KMS-11 (cell line): ENCODE measurements at regions not wholly inside any gene's neighbourhood (a gene's known extent, or its start where the extent isn't known, plus 50 kb on each side); places are given as distances from the start of the nearest gene placed in this dataset.

Experiments used
- H2AFZ ChIP-seq: fragments of 200-600 bp; sonication (generic); 2 replicates; pipeline ENCODE4 v1.6.1; 2016; ENCODE audit warnings: antibody characterized with exemption, mixed run types, low read depth
- H3K27ac ChIP-seq: fragments of 200-600 bp; sonication (generic); 2 replicates; pipeline ENCODE4 v1.6.1; 2016; ENCODE audit warnings: mild to moderate bottlenecking, mixed run types
- H3K27me3 ChIP-seq: fragments of 200-600 bp; sonication (generic); 2 replicates; pipeline ENCODE4 v1.6.1; 2017; ENCODE audit warnings: mild to moderate bottlenecking, low read depth, mixed run types, moderate library complexity; ENCODE audit not compliant: insufficient read depth
- H3K36me3 ChIP-seq: fragments of 200-600 bp; sonication (generic); 2 replicates; pipeline ENCODE4 v1.6.1; 2017; ENCODE audit warnings: mild to moderate bottlenecking, mixed run types; ENCODE audit not compliant: insufficient read depth
- H3K4me1 ChIP-seq: fragments of 200-600 bp; sonication (generic); 2 replicates; pipeline ENCODE4 v1.6.1; 2016; ENCODE audit warnings: mild to moderate bottlenecking, low read depth, mixed run types; ENCODE audit not compliant: poor library complexity, severe bottlenecking
- H3K4me2 ChIP-seq: fragments of 200-600 bp; sonication (generic); 2 replicates; pipeline ENCODE4 v1.7.0; 2016; ENCODE audit warnings: mild to moderate bottlenecking, mixed run types
- H3K4me3 ChIP-seq: fragments of 200-600 bp; sonication (generic); IDR thresholded peaks from 2 replicates; pipeline ENCODE4 v1.6.1; 2017; ENCODE audit warnings: low read depth, low read length, mixed read lengths; ENCODE audit not compliant: insufficient read depth
- H3K79me2 ChIP-seq: fragments of 200-600 bp; sonication (generic); 2 replicates; pipeline ENCODE4 v1.6.1; 2016; ENCODE audit warnings: low read depth, mixed run types; ENCODE audit not compliant: insufficient read depth
- H3K9ac ChIP-seq: fragments of 200-600 bp; sonication (generic); 2 replicates; pipeline ENCODE4 v1.6.1; 2016; ENCODE audit warnings: mild to moderate bottlenecking, mixed run types
- H4K20me1 ChIP-seq: fragments of 200-600 bp; sonication (generic); 2 replicates; pipeline ENCODE4 v1.6.1; 2016; ENCODE audit warnings: mild to moderate bottlenecking, mixed run types; ENCODE audit not compliant: insufficient read depth
- TF ChIP-seq, protein P1 (sequence below): fragments of 200-600 bp; sonication (generic); conservative IDR thresholded peaks from 2 replicates; pipeline ENCODE4 v1.6.1; 2017; ENCODE audit warnings: low read depth, mild to moderate bottlenecking, antibody characterized with exemption, low read length, moderate library complexity, mixed read lengths

DNA sequence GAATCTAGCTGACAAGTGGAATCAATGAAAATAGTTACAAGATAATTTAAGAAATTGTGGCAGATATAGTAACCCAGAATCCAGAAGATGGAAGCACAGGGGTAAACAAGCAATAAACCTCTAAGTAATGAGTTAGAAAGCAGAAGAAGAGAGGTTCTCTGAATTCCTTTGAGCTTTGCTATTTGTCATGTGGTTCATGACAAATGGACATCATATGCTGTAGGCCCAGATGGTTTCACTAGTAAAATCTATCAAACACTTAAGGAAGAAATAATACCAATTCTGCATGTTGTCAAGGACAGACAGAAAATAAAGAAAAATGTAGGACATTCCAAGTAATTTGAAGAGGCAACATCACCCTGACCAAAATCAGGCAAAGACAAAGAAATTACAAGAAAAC is 480.8 kb upstream of the INTU start:
- H3K4me1 ChIP-seq = no peaks in the 10 kb centered on the region
- H3K9ac ChIP-seq = no peak overlapping the region
- no peaks in the 10 kb centered on the region for H4K20me1 ChIP-seq
- no peak overlapping the region for H2AFZ ChIP-seq
- TF ChIP-seq, protein P1, sequence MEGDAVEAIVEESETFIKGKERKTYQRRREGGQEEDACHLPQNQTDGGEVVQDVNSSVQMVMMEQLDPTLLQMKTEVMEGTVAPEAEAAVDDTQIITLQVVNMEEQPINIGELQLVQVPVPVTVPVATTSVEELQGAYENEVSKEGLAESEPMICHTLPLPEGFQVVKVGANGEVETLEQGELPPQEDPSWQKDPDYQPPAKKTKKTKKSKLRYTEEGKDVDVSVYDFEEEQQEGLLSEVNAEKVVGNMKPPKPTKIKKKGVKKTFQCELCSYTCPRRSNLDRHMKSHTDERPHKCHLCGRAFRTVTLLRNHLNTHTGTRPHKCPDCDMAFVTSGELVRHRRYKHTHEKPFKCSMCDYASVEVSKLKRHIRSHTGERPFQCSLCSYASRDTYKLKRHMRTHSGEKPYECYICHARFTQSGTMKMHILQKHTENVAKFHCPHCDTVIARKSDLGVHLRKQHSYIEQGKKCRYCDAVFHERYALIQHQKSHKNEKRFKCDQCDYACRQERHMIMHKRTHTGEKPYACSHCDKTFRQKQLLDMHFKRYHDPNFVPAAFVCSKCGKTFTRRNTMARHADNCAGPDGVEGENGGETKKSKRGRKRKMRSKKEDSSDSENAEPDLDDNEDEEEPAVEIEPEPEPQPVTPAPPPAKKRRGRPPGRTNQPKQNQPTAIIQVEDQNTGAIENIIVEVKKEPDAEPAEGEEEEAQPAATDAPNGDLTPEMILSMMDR = no peak
- H3K4me3 ChIP-seq = no peak overlapping the region
- H3K36me3 ChIP-seq = no peaks in the 10 kb centered on the region
- no peaks in the 10 kb centered on the region for H3K27me3 ChIP-seq
- no peak overlapping the region for H3K4me2 ChIP-seq
- no peak overlapping the region for H3K27ac ChIP-seq
- no peaks in the 10 kb centered on the region for H3K79me2 ChIP-seq

DNA sequence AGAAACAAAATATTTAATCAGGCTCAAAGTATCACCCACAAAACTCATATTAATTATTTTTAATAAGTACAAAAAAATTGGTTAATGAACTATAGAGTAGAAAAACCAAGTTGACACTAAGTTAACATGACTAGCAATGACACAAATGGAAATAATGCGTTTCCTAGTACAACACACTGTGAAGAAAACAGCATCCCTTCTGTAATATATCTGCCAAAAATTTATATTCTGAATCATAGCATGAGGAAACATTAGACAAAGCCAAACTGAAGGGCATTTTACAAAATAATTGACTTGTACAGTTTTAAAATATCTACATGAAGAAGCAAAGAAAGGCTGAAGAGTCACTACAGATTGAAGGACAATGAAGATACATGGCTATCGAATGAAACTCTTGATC is 477.6 kb upstream of the INTU start:
- H3K4me1 ChIP-seq = no peaks in the 10 kb centered on the region
- H3K4me3 ChIP-seq = no peak overlapping the region
- TF ChIP-seq, protein P1 = no peak
- no peaks in the 10 kb centered on the region for H4K20me1 ChIP-seq
- H3K9ac ChIP-seq = no peak overlapping the region
- no peak overlapping the region for H2AFZ ChIP-seq
- no peaks in the 10 kb centered on the region for H3K79me2 ChIP-seq
- H3K27ac ChIP-seq = no peak overlapping the region
- no peaks in the 10 kb centered on the region for H3K36me3 ChIP-seq
- no peak overlapping the region for H3K4me2 ChIP-seq
- no peaks in the 10 kb centered on the region for H3K27me3 ChIP-seq

DNA sequence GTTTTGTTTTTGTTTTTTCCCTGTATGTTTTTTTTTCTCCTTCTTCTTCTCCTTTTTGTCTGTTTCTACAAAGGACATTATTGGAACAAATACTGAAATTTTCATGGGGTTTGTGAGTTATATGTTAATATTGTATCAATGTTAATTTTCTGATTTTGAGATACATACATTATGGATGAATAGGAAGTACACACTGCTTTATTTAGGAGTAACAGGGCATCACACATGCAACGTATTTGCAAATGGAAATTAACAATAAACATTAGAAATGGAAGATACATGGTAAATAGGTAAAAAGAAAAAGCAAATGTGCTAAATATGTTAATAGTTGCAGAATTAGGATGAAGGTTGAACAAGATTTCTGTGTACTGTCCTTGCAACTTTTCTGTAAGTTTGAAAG is 477.2 kb upstream of the INTU start:
- H3K27me3 ChIP-seq = no peaks in the 10 kb centered on the region
- H3K79me2 ChIP-seq = no peaks in the 10 kb centered on the region
- TF ChIP-seq, protein P1 = no peak
- no peaks in the 10 kb centered on the region for H3K36me3 ChIP-seq
- no peaks in the 10 kb centered on the region for H3K4me1 ChIP-seq
- H3K9ac ChIP-seq = no peak overlapping the region
- H3K27ac ChIP-seq = no peak overlapping the region
- no peak overlapping the region for H3K4me2 ChIP-seq
- no peak overlapping the region for H2AFZ ChIP-seq
- H4K20me1 ChIP-seq = no peaks in the 10 kb centered on the region
- H3K4me3 ChIP-seq = no peak overlapping the region

DNA sequence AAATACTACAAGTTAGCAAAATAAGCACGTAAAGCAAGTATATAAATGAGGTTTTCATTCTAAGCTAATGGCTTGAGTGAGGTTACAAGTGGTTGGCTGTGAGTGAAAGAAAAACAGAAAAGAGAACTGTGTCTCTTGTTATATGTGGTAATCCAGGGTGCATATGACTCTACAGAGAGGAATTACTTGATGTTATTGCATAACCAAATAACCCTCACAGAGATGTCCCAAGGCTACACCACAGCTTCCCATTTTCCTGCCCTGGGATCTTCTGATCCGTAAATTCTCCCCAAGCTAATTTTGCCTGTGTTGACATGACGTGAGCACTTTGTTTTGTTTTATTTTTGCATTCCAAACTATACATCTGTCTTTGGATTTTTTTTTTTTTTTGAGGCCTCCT is 470.0 kb upstream of the INTU start:
- TF ChIP-seq, protein P1 = no peak

More for the DNA sequence above, 470.0 kb upstream of the INTU start:
- Histone ChIP-seq H3K4me3 (no peak overlapping the region), H4K20me1 (no peaks in the 10 kb centered on the region), H3K27ac (no peak overlapping the region), H3K79me2 (no peaks in the 10 kb centered on the region), H3K27me3 (no peaks in the 10 kb centered on the region), H3K4me2 (no peak overlapping the region), H2AFZ (no peak overlapping the region), H3K9ac (no peak overlapping the region), H3K36me3 (no peaks in the 10 kb centered on the region), H3K4me1 (no peaks in the 10 kb centered on the region)
